ENCODE measurements at regions not wholly inside any gene's neighbourhood (a gene's known extent, or its start where the extent isn't known, plus 50 kb on each side); places are given as distances from the start of the nearest gene placed in this dataset.

- TF ChIP-seq CTCF (IDR thresholded peaks at IDR 0.05; ENCODE audit: insufficient read depth, low read length, poor library complexity, severe bottlenecking) (no peak), EZH2phosphoT487 (conservative IDR thresholded peaks at IDR 0.05; ENCODE audit: low read length) (no peak)
These were observed 823.8 kb upstream of the NRXN1 start for GRCh38 chr2:51855683-51856082.

Measured in SU-DHL-6 (cell line).